ENCODE measurements at regions not wholly inside any gene's neighbourhood (a gene's known extent, or its start where the extent isn't known, plus 50 kb on each side); places are given as distances from the start of the nearest gene placed in this dataset.

GRCh38 chr21:29403301-29403700 lies 104.6 kb downstream of the BACH1 start:
- TF ChIP-seq, protein P1, sequence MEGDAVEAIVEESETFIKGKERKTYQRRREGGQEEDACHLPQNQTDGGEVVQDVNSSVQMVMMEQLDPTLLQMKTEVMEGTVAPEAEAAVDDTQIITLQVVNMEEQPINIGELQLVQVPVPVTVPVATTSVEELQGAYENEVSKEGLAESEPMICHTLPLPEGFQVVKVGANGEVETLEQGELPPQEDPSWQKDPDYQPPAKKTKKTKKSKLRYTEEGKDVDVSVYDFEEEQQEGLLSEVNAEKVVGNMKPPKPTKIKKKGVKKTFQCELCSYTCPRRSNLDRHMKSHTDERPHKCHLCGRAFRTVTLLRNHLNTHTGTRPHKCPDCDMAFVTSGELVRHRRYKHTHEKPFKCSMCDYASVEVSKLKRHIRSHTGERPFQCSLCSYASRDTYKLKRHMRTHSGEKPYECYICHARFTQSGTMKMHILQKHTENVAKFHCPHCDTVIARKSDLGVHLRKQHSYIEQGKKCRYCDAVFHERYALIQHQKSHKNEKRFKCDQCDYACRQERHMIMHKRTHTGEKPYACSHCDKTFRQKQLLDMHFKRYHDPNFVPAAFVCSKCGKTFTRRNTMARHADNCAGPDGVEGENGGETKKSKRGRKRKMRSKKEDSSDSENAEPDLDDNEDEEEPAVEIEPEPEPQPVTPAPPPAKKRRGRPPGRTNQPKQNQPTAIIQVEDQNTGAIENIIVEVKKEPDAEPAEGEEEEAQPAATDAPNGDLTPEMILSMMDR (tag by site-specific recombination; IDR thresholded peaks at IDR 0.05) = no peak
- no peak for TF ChIP-seq ZNF274 (IDR thresholded peaks at IDR 0.05; ENCODE audit: low read length)
- no peak for TF ChIP-seq ZNF274 (tag by site-specific recombination; IDR thresholded peaks at IDR 0.05; ENCODE audit: borderline replicate concordance)
- TF ChIP-seq SETDB1 (IDR thresholded peaks at IDR 0.05; ENCODE audit: insufficient read length, low read length) = no peak
- TF ChIP-seq, protein P2, sequence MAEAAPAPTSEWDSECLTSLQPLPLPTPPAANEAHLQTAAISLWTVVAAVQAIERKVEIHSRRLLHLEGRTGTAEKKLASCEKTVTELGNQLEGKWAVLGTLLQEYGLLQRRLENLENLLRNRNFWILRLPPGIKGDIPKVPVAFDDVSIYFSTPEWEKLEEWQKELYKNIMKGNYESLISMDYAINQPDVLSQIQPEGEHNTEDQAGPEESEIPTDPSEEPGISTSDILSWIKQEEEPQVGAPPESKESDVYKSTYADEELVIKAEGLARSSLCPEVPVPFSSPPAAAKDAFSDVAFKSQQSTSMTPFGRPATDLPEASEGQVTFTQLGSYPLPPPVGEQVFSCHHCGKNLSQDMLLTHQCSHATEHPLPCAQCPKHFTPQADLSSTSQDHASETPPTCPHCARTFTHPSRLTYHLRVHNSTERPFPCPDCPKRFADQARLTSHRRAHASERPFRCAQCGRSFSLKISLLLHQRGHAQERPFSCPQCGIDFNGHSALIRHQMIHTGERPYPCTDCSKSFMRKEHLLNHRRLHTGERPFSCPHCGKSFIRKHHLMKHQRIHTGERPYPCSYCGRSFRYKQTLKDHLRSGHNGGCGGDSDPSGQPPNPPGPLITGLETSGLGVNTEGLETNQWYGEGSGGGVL (tag by site-specific recombination; IDR thresholded peaks at IDR 0.05) = no peak

Measured in HEK293 (cell line).